Right lobe of liver (tissue), 6 donors: ENCODE measurements at regions not wholly inside any gene's neighbourhood (a gene's known extent, or its start where the extent isn't known, plus 50 kb on each side); places are given as distances from the start of the nearest gene placed in this dataset.

ENCODE experiments used
- ATAC-seq, 4 donors: fragments of 200-7000 bp; cut with Tn5 transposase; one replicate each; pipeline ENCODE4 v1.9.1; 2020; ENCODE audit warnings: mild to moderate bottlenecking in 4 of 4, moderate library complexity in 4 of 4
- DNase-seq, 3 donors: peaks; one replicate each; pipeline ENCODE4 v3.0.0-alpha.2; 2020
- H3K27ac ChIP-seq, 3 donors: fragments of 200-600 bp; one replicate each; pipeline ENCODE4 v1.8.0; 2022
- H3K27me3 ChIP-seq, 2 donors: fragments of 200-600 bp; one replicate each; pipeline ENCODE4 v1.8.0; 2022
- H3K36me3 ChIP-seq, 4 donors: fragments of 200-600 bp; sonication (generic) in 1 of 4; one replicate each; pipeline versions ENCODE4 v1.5.1 to v1.8.0; 2017 to 2022; ENCODE audit warnings: control low read depth in 1 of 4
- H3K4me1 ChIP-seq, 4 donors: fragments of 200-600 bp; sonication (generic) in 1 of 4; one replicate each; pipeline versions ENCODE4 v1.5.1 to v1.8.0; 2017 to 2022; ENCODE audit warnings: control low read depth in 1 of 4
- H3K4me3 ChIP-seq, 3 donors: fragments of 200-600 bp; one replicate each; pipeline ENCODE4 v1.8.0; 2022
- H3K9me3 ChIP-seq, 4 donors: fragments of 200-600 bp; sonication (generic) in 1 of 4; one replicate each; pipeline versions ENCODE4 v1.5.1 to v1.8.0; 2017 to 2022; ENCODE audit warnings: control low read depth in 1 of 4
- CTCF ChIP-seq, 4 donors: fragments of 200-600 bp in 3 of 4; fragments of 450-650 bp in 1 of 4; IDR thresholded peaks; one replicate each; pipeline versions ENCODE4 v1.5.1 to v1.8.0; 2016 to 2022; ENCODE audit warnings: antibody characterized with exemption in 4 of 4, mild to moderate bottlenecking in 2 of 4
- POLR2A ChIP-seq: fragments of 450-650 bp; IDR thresholded peaks from one replicate; pipeline ENCODE4 v1.6.1; 2017; ENCODE audit warnings: antibody characterized with exemption, mild to moderate bottlenecking
- WGBS: methylation state at CpG from one replicate; pipeline ENCODE4 v1.1.6; 2018; ENCODE audit warnings: low coverage, low lambda C conversion rate; ENCODE audit not compliant: insufficient coverage; ENCODE audit errors: missing lambda C conversion rate; 5-methylcytosine and 5-hydroxymethylcytosine counted together
- intact Hi-C, 2 donors: fragments of 100-400 bp; cut with DNase I; formaldehyde crosslinking; loops; one replicate each; pipeline versions ENCODE4 v1.11.2 to v1.14.1; 2022
- donor health status: DM: no; HTN: yes; CAD: no.
- donor health status: DM: no; HTN: no; CAD: no.
- donor health status: DM: no; HTN: no; CAD: no.
- donor health status: DM: no; HTN: yes; CAD: no.
- donor health status: DM: no; HTN: yes; CAD: no.

- Histone ChIP-seq H3K27me3 (no peaks in the 10 kb centered on the region), H3K36me3 (no peaks in the 10 kb centered on the region), H3K9me3 (peaks cover 0 to 7% (median 0%) of the 10 kb centered on the region in 4 donors), H3K4me1 (no peaks in the 10 kb centered on the region), H3K27ac (no peak overlapping the region), H3K4me3 (no peak overlapping the region)
- intact Hi-C loops, result no loop called here
- 63% methylated on average over 2 of the region's 2 CpGs for WGBS
- TF ChIP-seq POLR2A (no peak), CTCF (IDR thresholded peaks at IDR 0.05) (no peak)
- DNase-seq (no peak), ATAC-seq (no peak)
These were observed 184.8 kb downstream of the LNPK start for GRCh38 chr2:175817221-175817620.

GRCh38 chr2:175815537-175815936 lies 186.5 kb downstream of the LNPK start:
- H3K4me3 ChIP-seq, result no peak overlapping the region
- H3K36me3 ChIP-seq, result no peaks in the 10 kb centered on the region
- no peak overlapping the region for H3K27ac ChIP-seq
- H3K27me3 ChIP-seq, result no peaks in the 10 kb centered on the region
- 94% methylated on average over 1 of the region's 1 CpG for WGBS
- TF ChIP-seq POLR2A (no peak), CTCF (IDR thresholded peaks at IDR 0.05) (no peak)
- no peaks in the 10 kb centered on the region for H3K4me1 ChIP-seq
- DNase-seq, result no peak
- H3K9me3 ChIP-seq, result peaks cover 0 to 7% (median 0%) of the 10 kb centered on the region in 4 donors
- intact Hi-C loops, result no loop called here
- ATAC-seq, result no peak

- DNase-seq (no peak), ATAC-seq (no peak)
- Histone ChIP-seq H3K36me3 (no peaks in the 10 kb centered on the region), H3K9me3 (peaks cover 0 to 7% (median 0%) of the 10 kb centered on the region in 4 donors), H3K27ac (no peak overlapping the region), H3K4me3 (no peak overlapping the region), H3K4me1 (no peaks in the 10 kb centered on the region), H3K27me3 (no peaks in the 10 kb centered on the region)
- intact Hi-C loops, result no loop called here
- 43% methylated on average over 2 of the region's 2 CpGs for WGBS
- no peak for TF ChIP-seq CTCF (IDR thresholded peaks at IDR 0.05)
- no peak for TF ChIP-seq POLR2A
These were observed 190.1 kb downstream of the LNPK start for GRCh38 chr2:175811971-175812370.

GRCh38 chr2:175808858-175809257 lies 193.2 kb downstream of the LNPK start:
- H3K27me3 ChIP-seq, result no peaks in the 10 kb centered on the region
- H3K27ac ChIP-seq, result no peak overlapping the region
- ATAC-seq (no peak), DNase-seq (no peak)
- no peaks in the 10 kb centered on the region for H3K36me3 ChIP-seq
- no peak overlapping the region for H3K4me3 ChIP-seq
- WGBS, result 89% methylated on average over 1 of the region's 1 CpG
- H3K9me3 ChIP-seq, result no peaks in the 10 kb centered on the region
- H3K4me1 ChIP-seq, result no peaks in the 10 kb centered on the region
- intact Hi-C loops, result no loop called here
- TF ChIP-seq CTCF (IDR thresholded peaks at IDR 0.05) (no peak), POLR2A (no peak)

GRCh38 chr2:175808078-175808477 lies 194.0 kb downstream of the LNPK start:
- H3K4me3 ChIP-seq, result no peak overlapping the region
- H3K36me3 ChIP-seq, result no peaks in the 10 kb centered on the region
- H3K4me1 ChIP-seq, result no peaks in the 10 kb centered on the region
- no peak for DNase-seq
- ATAC-seq, result no peak
- H3K27ac ChIP-seq, result no peak overlapping the region
- intact Hi-C loops, result no loop called here
- no peaks in the 10 kb centered on the region for H3K27me3 ChIP-seq
- WGBS, result 64% methylated on average over 1 of the region's 1 CpG
- TF ChIP-seq CTCF (IDR thresholded peaks at IDR 0.05) (no peak), POLR2A (no peak)
- H3K9me3 ChIP-seq, result no peaks in the 10 kb centered on the region
